Lower lobe of right lung (tissue), 2 donors: ENCODE measurements at regions not wholly inside any gene's neighbourhood (a gene's known extent, or its start where the extent isn't known, plus 50 kb on each side); places are given as distances from the start of the nearest gene placed in this dataset.

Experiments used
- ATAC-seq, 2 donors: fragments of 200-7000 bp; cut with Tn5 transposase; one replicate each; pipeline ENCODE4 v1.9.1; 2020 to 2022; ENCODE audit warnings: mild to moderate bottlenecking in 2 of 2, moderate library complexity in 2 of 2
- DNase-seq: peaks from one replicate; pipeline ENCODE4 v3.0.0-alpha.2; 2020
- H3K27ac ChIP-seq: fragments of 200-600 bp; one replicate; pipeline ENCODE4 v1.8.0; 2022
- H3K27me3 ChIP-seq: fragments of 200-600 bp; one replicate; pipeline ENCODE4 v1.8.0; 2022; ENCODE audit warnings: low read depth
- H3K36me3 ChIP-seq: fragments of 200-600 bp; one replicate; pipeline ENCODE4 v1.8.0; 2022; ENCODE audit warnings: mild to moderate bottlenecking
- H3K4me1 ChIP-seq: fragments of 200-600 bp; one replicate; pipeline ENCODE4 v1.8.0; 2022
- H3K4me3 ChIP-seq: fragments of 200-600 bp; one replicate; pipeline ENCODE4 v1.8.0; 2022; ENCODE audit warnings: mild to moderate bottlenecking
- H3K9me3 ChIP-seq: fragments of 200-600 bp; one replicate; pipeline ENCODE4 v1.8.0; 2022
- CTCF ChIP-seq: fragments of 200-600 bp; IDR thresholded peaks from one replicate; pipeline ENCODE4 v1.8.0; 2022; ENCODE audit warnings: antibody characterized with exemption, mild to moderate bottlenecking
- intact Hi-C: fragments of 100-400 bp; cut with DNase I; formaldehyde crosslinking; loops from one replicate; pipeline ENCODE4 v1.11.0; 2022
- donor health status: DM: no; HTN: yes; CAD: no; lungs with severe emphysema.

- Histone ChIP-seq H3K4me3 (no peak overlapping the region), H3K9me3 (no peaks in the 10 kb centered on the region), H3K27ac (no peak overlapping the region), H3K36me3 (no peaks in the 10 kb centered on the region), H3K4me1 (no peaks in the 10 kb centered on the region), H3K27me3 (no peaks in the 10 kb centered on the region)
- ATAC-seq = no peak
- intact Hi-C loops = no loop called here
- TF ChIP-seq CTCF = no peak
- no peak for DNase-seq
Measured at GRCh38 chr6:80477591-80477990, 371.1 kb downstream of the BCKDHB start.

GRCh38 chr6:80472271-80472670 is 365.8 kb downstream of the BCKDHB start:
- Histone ChIP-seq H3K27ac (no peak overlapping the region), H3K9me3 (no peaks in the 10 kb centered on the region), H3K4me1 (no peaks in the 10 kb centered on the region), H3K27me3 (no peaks in the 10 kb centered on the region), H3K4me3 (no peak overlapping the region), H3K36me3 (no peaks in the 10 kb centered on the region)
- no peak for TF ChIP-seq CTCF
- ATAC-seq (no peak), DNase-seq (no peak)
- intact Hi-C loops = no loop called here

- no peak overlapping the region for H3K27ac ChIP-seq
- TF ChIP-seq CTCF = no peak
- no peak overlapping the region for H3K4me3 ChIP-seq
- ATAC-seq (no peak), DNase-seq (no peak)
- intact Hi-C loops = no loop called here
- H3K4me1 ChIP-seq = no peaks in the 10 kb centered on the region
- H3K9me3 ChIP-seq = no peaks in the 10 kb centered on the region
- H3K36me3 ChIP-seq = no peaks in the 10 kb centered on the region
- no peaks in the 10 kb centered on the region for H3K27me3 ChIP-seq
Measured at GRCh38 chr6:80469977-80470376, 363.5 kb downstream of the BCKDHB start.

GRCh38 chr6:80468398-80468797 is 361.9 kb downstream of the BCKDHB start:
- Histone ChIP-seq H3K4me3 (no peak overlapping the region), H3K27me3 (no peaks in the 10 kb centered on the region), H3K36me3 (no peaks in the 10 kb centered on the region), H3K27ac (no peak overlapping the region), H3K4me1 (no peaks in the 10 kb centered on the region), H3K9me3 (no peaks in the 10 kb centered on the region)
- no peak for DNase-seq
- no peak for ATAC-seq
- intact Hi-C loops = no loop called here
- TF ChIP-seq CTCF = no peak

- intact Hi-C loops = no loop called here
- no peak for TF ChIP-seq CTCF
- Histone ChIP-seq H3K36me3 (no peaks in the 10 kb centered on the region), H3K4me1 (no peaks in the 10 kb centered on the region), H3K27ac (no peak overlapping the region), H3K9me3 (no peaks in the 10 kb centered on the region), H3K27me3 (no peaks in the 10 kb centered on the region), H3K4me3 (no peak overlapping the region)
- ATAC-seq (no peak), DNase-seq (no peak)
Measured at GRCh38 chr6:80467408-80467807, 360.9 kb downstream of the BCKDHB start.

GRCh38 chr6:80466981-80467380 is 360.5 kb downstream of the BCKDHB start:
- Histone ChIP-seq H3K4me1 (no peaks in the 10 kb centered on the region), H3K27ac (no peak overlapping the region), H3K27me3 (no peaks in the 10 kb centered on the region), H3K9me3 (no peaks in the 10 kb centered on the region), H3K36me3 (no peaks in the 10 kb centered on the region), H3K4me3 (no peak overlapping the region)
- DNase-seq (no peak), ATAC-seq (no peak)
- intact Hi-C loops = no loop called here
- no peak for TF ChIP-seq CTCF
